NCI-H82 (cell line): ENCODE measurements at regions not wholly inside any gene's neighbourhood (a gene's known extent, or its start where the extent isn't known, plus 50 kb on each side); places are given as distances from the start of the nearest gene placed in this dataset.
"Not testable (repeated sequence)": the region's sequence is repeated elsewhere in the genome, so short reads cannot be mapped to it uniquely, and the experiment has no call there.

Experiments
- DNase-seq: peaks from one replicate; lab custom pipeline; 2025; lab: John Stamatoyannopoulos, UW

- DNase-seq = no peak
Measured at GRCh38 chr11:35046681-35047080, 92.3 kb upstream of the CD44 start.

GRCh38 chr11:35047179-35047578 is 91.8 kb upstream of the CD44 start:
- no peak for DNase-seq

GRCh38 chr11:35047769-35048168 is 91.2 kb upstream of the CD44 start:
- no peak for DNase-seq

GRCh38 chr11:35048346-35048745 is 90.6 kb upstream of the CD44 start:
- not testable (repeated sequence) for DNase-seq

- no peak for DNase-seq
Measured at GRCh38 chr11:35049859-35050531, 89.0 kb upstream of the CD44 start.

- DNase-seq = no peak
Measured at GRCh38 chr11:35050541-35050995, 88.4 kb upstream of the CD44 start.

GRCh38 chr11:35056391-35057093 is 82.4 kb upstream of the CD44 start:
- DNase-seq = no peak

- no peak for DNase-seq
Measured at GRCh38 chr11:35057926-35058668, 80.9 kb upstream of the CD44 start.

GRCh38 chr11:35058669-35059434 is 80.1 kb upstream of the CD44 start:
- no peak for DNase-seq

- no peak for DNase-seq
Measured at GRCh38 chr11:35061516-35062440, 77.2 kb upstream of the CD44 start.

- DNase-seq = no peak
Measured at GRCh38 chr11:35063488-35063931, 75.5 kb upstream of the CD44 start.

- no peak for DNase-seq
Measured at GRCh38 chr11:35064114-35064800, 74.7 kb upstream of the CD44 start.

GRCh38 chr11:35065566-35065965 is 73.4 kb upstream of the CD44 start:
- peak; percentile 29 for DNase-seq

GRCh38 chr11:35066030-35066429 is 72.9 kb upstream of the CD44 start:
- DNase-seq = peak; percentile 57

GRCh38 chr11:35066783-35067423 is 72.1 kb upstream of the CD44 start:
- no peak for DNase-seq

- no peak for DNase-seq
Measured at GRCh38 chr11:35071722-35072121, 67.2 kb upstream of the CD44 start.

- DNase-seq = no peak
Measured at GRCh38 chr11:35073691-35074419, 65.1 kb upstream of the CD44 start.

GRCh38 chr11:35076201-35077100 is 62.5 kb upstream of the CD44 start:
- DNase-seq = no peak
